Activated T-cell treated with anti-CD3 and anti-CD28 coated beads, Interleukin-2, amount 50 U/mL, for 4 hours (primary cell): ENCODE measurements at regions not wholly inside any gene's neighbourhood (a gene's known extent, or its start where the extent isn't known, plus 50 kb on each side); places are given as distances from the start of the nearest gene placed in this dataset.
"Not testable (repeated sequence)": the region's sequence is repeated elsewhere in the genome, so short reads cannot be mapped to it uniquely, and the experiment has no call there.

ENCODE experiments used
- ATAC-seq, 2 donors: fragments of 200-7000 bp; cut with Tn5 transposase; one replicate each; pipeline ENCODE4 v1.10.0; 2021
- DNase-seq: peaks from one replicate; pipeline ENCODE4 v3.0.0-alpha.2; 2020
- H3K27me3 Mint-ChIP-seq: one replicate; pipeline ENCODE4 v1.8.0; 2021; ENCODE audit warnings: low read depth, mixed read lengths
- H3K36me3 Mint-ChIP-seq: one replicate; pipeline ENCODE4 v1.8.0; 2022; ENCODE audit warnings: mixed read lengths; ENCODE audit not compliant: insufficient read depth
- H3K4me1 Mint-ChIP-seq: one replicate; pipeline ENCODE4 v1.8.0; 2021; ENCODE audit warnings: low read depth, mixed read lengths
- H3K4me3 Mint-ChIP-seq: one replicate; pipeline ENCODE4 v1.8.0; 2021; ENCODE audit warnings: mild to moderate bottlenecking, moderate library complexity, mixed read lengths
- H3K9me3 Mint-ChIP-seq: one replicate; pipeline ENCODE4 v1.8.0; 2021; ENCODE audit warnings: mixed read lengths

DNA sequence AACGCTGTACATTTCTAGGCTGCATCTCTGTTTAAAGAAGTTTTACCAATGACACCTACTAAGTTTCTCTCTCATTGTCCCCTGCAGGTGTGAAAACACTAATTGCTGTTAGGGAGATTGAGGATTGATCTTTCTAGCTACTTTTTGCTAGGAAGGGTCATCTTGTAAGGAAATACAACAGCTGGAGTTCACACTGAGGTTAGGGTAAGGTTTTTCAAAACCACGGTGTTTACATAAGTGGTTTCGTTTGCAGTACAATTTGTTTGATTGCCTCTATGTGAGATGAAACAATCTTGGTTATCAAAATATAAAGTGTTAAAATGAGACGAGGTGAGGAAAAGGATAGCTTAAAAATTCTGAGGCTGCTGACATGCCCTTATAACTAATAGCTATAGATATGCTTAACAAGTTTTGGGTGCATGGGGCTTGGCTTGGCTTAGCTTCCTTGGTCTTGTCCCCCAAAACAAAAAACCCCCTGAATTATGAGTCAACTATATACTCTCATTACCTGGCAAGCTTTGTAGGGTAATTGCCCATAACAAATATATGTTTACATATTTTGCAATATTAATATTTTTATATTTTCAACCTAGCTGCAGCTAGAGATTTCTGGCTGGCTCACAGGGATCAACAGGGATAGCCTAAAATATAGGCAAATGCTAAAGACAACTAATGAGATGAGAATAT, 112.0 kb downstream of the RBMY1D start:
- not testable (repeated sequence) for H3K9me3 Mint-ChIP-seq

DNA sequence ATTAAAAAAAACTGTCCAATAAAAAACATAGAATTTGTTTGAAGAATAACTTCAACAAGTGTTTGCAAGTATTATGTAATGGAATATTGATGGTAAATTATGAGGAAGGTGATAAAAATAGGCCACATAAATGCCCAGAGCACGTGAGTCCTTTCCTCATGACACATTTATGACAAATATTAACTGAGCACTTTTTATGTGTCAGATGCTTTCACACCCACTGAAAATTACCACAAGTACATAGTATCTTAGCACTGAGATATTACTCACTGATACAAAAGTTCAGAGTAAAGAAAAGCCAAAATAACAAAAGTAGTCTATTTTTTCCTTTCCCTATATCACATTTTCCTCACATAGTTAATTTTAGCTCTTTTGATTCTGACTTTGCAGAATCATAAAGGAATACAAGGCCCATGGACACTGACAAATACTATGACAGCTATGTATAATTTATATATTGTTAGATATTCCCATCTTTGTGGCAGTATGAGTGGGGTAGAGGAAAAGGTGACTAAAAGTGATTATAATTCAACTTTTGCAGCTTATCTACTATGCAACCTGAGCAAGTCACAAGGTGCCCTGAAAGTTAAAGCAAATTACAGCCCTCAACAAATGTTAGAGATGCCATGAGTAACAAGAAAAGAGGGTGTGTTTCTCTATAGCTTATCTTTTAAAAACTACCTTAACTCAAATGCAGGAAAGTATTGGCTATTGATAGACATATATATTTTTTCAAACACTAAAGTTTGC, 80.7 kb downstream of the RBMY1D start:
- no peaks in the 10 kb centered on the region for H3K36me3 Mint-ChIP-seq

More for the DNA sequence above, 112.0 kb downstream of the RBMY1D start:
- not testable (repeated sequence) for H3K36me3 Mint-ChIP-seq, H3K4me3 Mint-ChIP-seq, ATAC-seq, H3K4me1 Mint-ChIP-seq, DNase-seq, H3K27me3 Mint-ChIP-seq

GRCh38 chrY:21814491-21814890, 79.8 kb downstream of the RBMY1D start:
- Mint-ChIP-seq H3K36me3 (no peaks in the 10 kb centered on the region), H3K4me3 (no peak overlapping the region), H3K9me3 (no peaks in the 10 kb centered on the region), H3K4me1 (no peaks in the 10 kb centered on the region), H3K27me3 (no peaks in the 10 kb centered on the region)
- no peak for ATAC-seq
- DNase-seq = no peak

More for the DNA sequence above, 80.7 kb downstream of the RBMY1D start:
- no peak for DNase-seq
- no peaks in the 10 kb centered on the region for H3K9me3 Mint-ChIP-seq
- H3K4me1 Mint-ChIP-seq = no peaks in the 10 kb centered on the region
- no peaks in the 10 kb centered on the region for H3K27me3 Mint-ChIP-seq
- peak in 1 of 2 donors; percentile 53 for ATAC-seq
- H3K4me3 Mint-ChIP-seq = no peak overlapping the region

- H3K4me3 Mint-ChIP-seq = no peak overlapping the region
- no peaks in the 10 kb centered on the region for H3K4me1 Mint-ChIP-seq
- DNase-seq (no peak), ATAC-seq (no peak)
- peaks cover 3% of the 10 kb centered on the region for H3K27me3 Mint-ChIP-seq
- no peaks in the 10 kb centered on the region for H3K9me3 Mint-ChIP-seq
- H3K36me3 Mint-ChIP-seq = no peaks in the 10 kb centered on the region
These were observed 72.4 kb downstream of the RBMY1D start for GRCh38 chrY:21821881-21822280.

DNA sequence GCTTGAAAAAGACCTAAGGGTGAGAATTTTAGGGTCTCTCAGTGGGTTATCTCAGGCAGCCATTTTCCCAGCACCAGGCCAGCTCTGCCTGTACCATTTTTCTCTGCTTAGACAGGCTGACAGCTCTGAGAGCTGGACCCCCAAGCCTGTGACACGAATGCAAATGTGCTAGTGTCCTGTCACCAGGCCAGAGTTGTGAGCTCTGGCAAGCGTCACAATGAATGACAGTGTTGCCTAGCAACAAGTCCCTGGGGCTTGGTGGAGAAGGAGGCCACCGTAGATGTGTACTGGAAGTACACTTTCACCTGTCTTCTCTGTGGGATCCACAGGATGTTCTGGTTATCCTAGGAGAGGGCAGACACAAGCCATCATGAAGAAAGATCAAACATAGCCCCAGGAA, 66.7 kb downstream of the RBMY1D start:
- no peaks in the 10 kb centered on the region for H3K4me1 Mint-ChIP-seq
- no peak for ATAC-seq
- no peak for DNase-seq

More for the DNA sequence above, 66.7 kb downstream of the RBMY1D start:
- Mint-ChIP-seq H3K36me3 (no peaks in the 10 kb centered on the region), H3K27me3 (peaks cover 3% of the 10 kb centered on the region), H3K4me3 (no peak overlapping the region), H3K9me3 (no peaks in the 10 kb centered on the region)
